UCSD-AML1 (cell line): ENCODE measurements at regions not wholly inside any gene's neighbourhood (a gene's known extent, or its start where the extent isn't known, plus 50 kb on each side); places are given as distances from the start of the nearest gene placed in this dataset.

Experiments
- DNase-seq: peaks from one replicate; lab custom pipeline; 2025; ENCODE audit not compliant: unreplicated experiment; lab: John Stamatoyannopoulos, UW

- DNase-seq, result no peak
Measured at GRCh38 chr2:217749008-217749407, 253.8 kb downstream of the TNS1 start.

- DNase-seq, result no peak
Measured at GRCh38 chr2:217746808-217747207, 256.0 kb downstream of the TNS1 start.

- DNase-seq, result no peak
Measured at GRCh38 chr2:217743966-217744761, 258.6 kb downstream of the TNS1 start.

- DNase-seq, result no peak
Measured at GRCh38 chr2:217743407-217743806, 259.4 kb downstream of the TNS1 start.

- DNase-seq, result no peak
Measured at GRCh38 chr2:217742841-217743240, 260.0 kb downstream of the TNS1 start.

GRCh38 chr2:217742276-217742675 lies 260.5 kb downstream of the TNS1 start:
- DNase-seq, result no peak

GRCh38 chr2:217741381-217741955 lies 261.3 kb downstream of the TNS1 start:
- DNase-seq, result no peak

GRCh38 chr2:217740756-217741155 lies 262.0 kb downstream of the TNS1 start:
- DNase-seq, result no peak

- no peak for DNase-seq
Measured at GRCh38 chr2:217740178-217740577, 262.6 kb downstream of the TNS1 start.

GRCh38 chr2:217739741-217740140 lies 263.1 kb downstream of the TNS1 start:
- no peak for DNase-seq

GRCh38 chr2:217738061-217738460 lies 264.7 kb downstream of the TNS1 start:
- DNase-seq, result no peak

- no peak for DNase-seq
Measured at GRCh38 chr2:217736776-217737550, 265.8 kb downstream of the TNS1 start.

GRCh38 chr2:217735899-217736298 lies 266.9 kb downstream of the TNS1 start:
- DNase-seq, result no peak

GRCh38 chr2:217735034-217735433 lies 267.8 kb downstream of the TNS1 start:
- DNase-seq, result no peak

GRCh38 chr2:217733461-217733860 lies 269.3 kb downstream of the TNS1 start:
- no peak for DNase-seq

- no peak for DNase-seq
Measured at GRCh38 chr2:217732992-217733391, 269.8 kb downstream of the TNS1 start.

GRCh38 chr2:217731805-217732204 lies 271.0 kb downstream of the TNS1 start:
- no peak for DNase-seq

- no peak for DNase-seq
Measured at GRCh38 chr2:217729421-217730053, 273.3 kb downstream of the TNS1 start.

GRCh38 chr2:217727801-217728200 lies 275.0 kb downstream of the TNS1 start:
- DNase-seq, result no peak

GRCh38 chr2:217725409-217725808 lies 277.4 kb downstream of the TNS1 start:
- no peak for DNase-seq

- no peak for DNase-seq
Measured at GRCh38 chr2:217724471-217724870, 278.3 kb downstream of the TNS1 start.

- DNase-seq, result no peak
Measured at GRCh38 chr2:217723981-217724380, 278.8 kb downstream of the TNS1 start.
